DND-41 (cell line): ENCODE measurements at regions not wholly inside any gene's neighbourhood (a gene's known extent, or its start where the extent isn't known, plus 50 kb on each side); places are given as distances from the start of the nearest gene placed in this dataset.

ENCODE experiments used
- ATAC-seq: fragments of 200-7000 bp; cut with Tn5 transposase; 3 replicates; pipeline ENCODE4 v1.9.1; 2021; ENCODE audit warnings: low read depth; ENCODE audit not compliant: insufficient read depth
- DNase-seq: peaks from one replicate; pipeline ENCODE4 v3.0.0-alpha.2; 2020
- H2AFZ ChIP-seq: 2 replicates; pipeline ENCODE4 v1.6.0; 2012; ENCODE audit warnings: low read depth, low read length
- H3K27ac ChIP-seq: 2 replicates; pipeline ENCODE4 v1.5.1; 2012; ENCODE audit warnings: low read length, inconsistent platforms
- H3K27me3 ChIP-seq: fragments of 200-600 bp; sonication (generic); 2 replicates; pipeline ENCODE4 v1.6.0; 2012; ENCODE audit warnings: low read length, mild to moderate bottlenecking, inconsistent platforms; ENCODE audit not compliant: insufficient read depth, poor library complexity
- H3K36me3 ChIP-seq: 2 replicates; pipeline ENCODE4 v1.5.1; 2012; ENCODE audit warnings: low read length, inconsistent platforms; ENCODE audit not compliant: insufficient read depth
- H3K4me1 ChIP-seq: 2 replicates; pipeline ENCODE4 v1.5.1; 2012; ENCODE audit warnings: mild to moderate bottlenecking, low read length; ENCODE audit not compliant: insufficient read depth
- H3K4me2 ChIP-seq: 2 replicates; pipeline ENCODE4 v1.6.0; 2012; ENCODE audit warnings: mild to moderate bottlenecking, moderate library complexity, low read length, inconsistent platforms; ENCODE audit not compliant: insufficient read depth
- H3K4me3 ChIP-seq, 2 experiments: fragments of 200-600 bp in 1 of 2; shearing (Covaris generic) in 1 of 2; 2 replicates each; pipeline ENCODE4 v1.5.1; 2012 to 2016; ENCODE audit warnings: inconsistent platforms in 2 of 2, low read length in 2 of 2, mild to moderate bottlenecking in 2 of 2, low read depth in 1 of 2, moderate library complexity in 1 of 2
- H3K79me2 ChIP-seq: 2 replicates; pipeline ENCODE4 v1.6.0; 2012; ENCODE audit warnings: low read length, inconsistent platforms; ENCODE audit not compliant: insufficient read depth
- H3K9ac ChIP-seq: 2 replicates; pipeline ENCODE4 v1.6.0; 2012; ENCODE audit warnings: low read depth, mild to moderate bottlenecking, inconsistent platforms, low read length, moderate library complexity
- H3K9me3 ChIP-seq: 2 replicates; pipeline ENCODE4 v1.5.1; 2012; ENCODE audit warnings: low read length, moderate library complexity, mild to moderate bottlenecking, inconsistent platforms; ENCODE audit not compliant: insufficient read depth, severe bottlenecking
- H4K20me1 ChIP-seq: 2 replicates; pipeline ENCODE4 v1.6.0; 2012; ENCODE audit warnings: low read length; ENCODE audit not compliant: insufficient read depth
- EZH2 ChIP-seq: IDR thresholded peaks from 3 replicates; pipeline ENCODE4 v1.6.1; 2012; ENCODE audit warnings: borderline replicate concordance, low read depth, mild to moderate bottlenecking, moderate library complexity, low read length, inconsistent platforms; ENCODE audit not compliant: severe bottlenecking
- TF ChIP-seq, protein P1 (sequence below): IDR thresholded peaks from 2 replicates; pipeline ENCODE4 v1.5.1; 2012; ENCODE audit warnings: borderline replicate concordance, low read length, moderate library complexity, mild to moderate bottlenecking; ENCODE audit not compliant: poor library complexity, severe bottlenecking; ENCODE audit errors: extremely low read depth

DNA sequence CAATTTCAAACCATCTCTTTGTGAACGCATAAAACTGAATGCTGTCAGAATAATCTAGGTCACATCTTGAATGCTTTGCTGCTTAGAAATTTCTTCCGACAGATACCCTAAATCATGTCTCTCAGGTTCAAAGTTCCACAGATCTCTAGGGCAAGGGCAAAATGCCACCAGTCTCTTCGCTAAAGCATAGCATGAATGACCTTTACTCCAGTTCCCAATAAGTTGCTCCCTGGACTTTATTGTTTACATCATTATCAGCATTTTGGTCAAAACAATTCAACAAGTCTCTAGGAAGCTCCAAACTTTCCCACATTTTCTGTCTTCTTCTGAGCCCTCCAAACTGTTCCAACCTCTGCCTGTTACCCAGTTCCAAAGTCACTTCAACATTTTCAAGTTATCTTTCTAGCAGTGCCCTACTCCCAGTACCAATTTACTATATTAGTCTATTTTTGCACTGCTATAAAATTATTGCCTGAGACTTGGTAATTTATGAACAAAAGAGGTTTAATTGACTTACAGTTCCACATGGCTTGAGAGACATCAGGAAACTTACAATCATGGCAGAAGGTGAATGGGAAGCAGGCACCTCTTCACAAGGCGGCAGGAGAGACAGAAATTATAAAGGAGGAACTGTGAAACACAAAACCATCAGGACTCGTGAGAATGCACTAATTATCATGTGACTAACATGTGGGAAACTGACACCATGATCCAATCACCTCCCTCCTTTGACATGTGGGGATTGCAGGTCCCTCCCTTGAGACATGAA, 77.0 kb downstream of the SPRY2 start:
- no peak for DNase-seq
- no peaks in the 10 kb centered on the region for H3K27me3 ChIP-seq
- ATAC-seq: no peak
- H3K4me3 ChIP-seq: no peak overlapping the region
- H4K20me1 ChIP-seq: no peaks in the 10 kb centered on the region
- no peak overlapping the region for H3K4me2 ChIP-seq
- H3K9me3 ChIP-seq: no peaks in the 10 kb centered on the region
- H3K79me2 ChIP-seq: no peaks in the 10 kb centered on the region
- TF ChIP-seq, protein P1, sequence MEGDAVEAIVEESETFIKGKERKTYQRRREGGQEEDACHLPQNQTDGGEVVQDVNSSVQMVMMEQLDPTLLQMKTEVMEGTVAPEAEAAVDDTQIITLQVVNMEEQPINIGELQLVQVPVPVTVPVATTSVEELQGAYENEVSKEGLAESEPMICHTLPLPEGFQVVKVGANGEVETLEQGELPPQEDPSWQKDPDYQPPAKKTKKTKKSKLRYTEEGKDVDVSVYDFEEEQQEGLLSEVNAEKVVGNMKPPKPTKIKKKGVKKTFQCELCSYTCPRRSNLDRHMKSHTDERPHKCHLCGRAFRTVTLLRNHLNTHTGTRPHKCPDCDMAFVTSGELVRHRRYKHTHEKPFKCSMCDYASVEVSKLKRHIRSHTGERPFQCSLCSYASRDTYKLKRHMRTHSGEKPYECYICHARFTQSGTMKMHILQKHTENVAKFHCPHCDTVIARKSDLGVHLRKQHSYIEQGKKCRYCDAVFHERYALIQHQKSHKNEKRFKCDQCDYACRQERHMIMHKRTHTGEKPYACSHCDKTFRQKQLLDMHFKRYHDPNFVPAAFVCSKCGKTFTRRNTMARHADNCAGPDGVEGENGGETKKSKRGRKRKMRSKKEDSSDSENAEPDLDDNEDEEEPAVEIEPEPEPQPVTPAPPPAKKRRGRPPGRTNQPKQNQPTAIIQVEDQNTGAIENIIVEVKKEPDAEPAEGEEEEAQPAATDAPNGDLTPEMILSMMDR: no peak
- no peak for TF ChIP-seq EZH2
- no peaks in the 10 kb centered on the region for H3K4me1 ChIP-seq
- no peak overlapping the region for H3K27ac ChIP-seq
- no peak overlapping the region for H3K9ac ChIP-seq
- no peaks in the 10 kb centered on the region for H3K36me3 ChIP-seq
- no peak overlapping the region for H2AFZ ChIP-seq

GRCh38 chr13:80262051-80262695, 78.8 kb downstream of the SPRY2 start:
- no peak for DNase-seq

GRCh38 chr13:80259159-80259558, 81.8 kb downstream of the SPRY2 start:
- Histone ChIP-seq H3K4me3 (no peak overlapping the region), H3K9ac (no peak overlapping the region), H3K4me2 (no peak overlapping the region), H3K36me3 (no peaks in the 10 kb centered on the region), H3K9me3 (no peaks in the 10 kb centered on the region), H3K27me3 (no peaks in the 10 kb centered on the region), H3K79me2 (no peaks in the 10 kb centered on the region), H4K20me1 (no peaks in the 10 kb centered on the region), H3K4me1 (no peaks in the 10 kb centered on the region), H3K27ac (no peak overlapping the region), H2AFZ (no peak overlapping the region)
- no peak for TF ChIP-seq EZH2
- TF ChIP-seq, protein P1: no peak
- no peak for DNase-seq
- no peak for ATAC-seq

More at GRCh38 chr13:80262051-80262695, 78.8 kb downstream of the SPRY2 start:
- no peaks in the 10 kb centered on the region for H3K36me3 ChIP-seq
- no peak overlapping the region for H3K4me2 ChIP-seq
- no peak overlapping the region for H2AFZ ChIP-seq
- no peaks in the 10 kb centered on the region for H4K20me1 ChIP-seq
- H3K27ac ChIP-seq: no peak overlapping the region
- TF ChIP-seq, protein P1: no peak
- TF ChIP-seq EZH2: no peak
- H3K79me2 ChIP-seq: no peaks in the 10 kb centered on the region
- H3K9me3 ChIP-seq: no peaks in the 10 kb centered on the region
- no peak for ATAC-seq
- H3K27me3 ChIP-seq: no peaks in the 10 kb centered on the region
- no peaks in the 10 kb centered on the region for H3K4me1 ChIP-seq
- H3K9ac ChIP-seq: no peak overlapping the region
- H3K4me3 ChIP-seq: no peak overlapping the region
